SU-DHL-6 (cell line): ENCODE measurements at regions not wholly inside any gene's neighbourhood (a gene's known extent, or its start where the extent isn't known, plus 50 kb on each side); places are given as distances from the start of the nearest gene placed in this dataset.

Experiments
- H2AFZ ChIP-seq: fragments of 200-600 bp; sonication (generic); 2 replicates; pipeline ENCODE4 v1.6.1; 2014; ENCODE audit warnings: low read depth, mild to moderate bottlenecking, moderate library complexity, mixed read lengths, antibody characterized with exemption, low read length; ENCODE audit not compliant: severe bottlenecking
- H3F3A ChIP-seq: fragments of 200-600 bp; shearing (Covaris generic); 2 replicates; pipeline ENCODE4 v1.6.0; 2016; ENCODE audit warnings: antibody characterized with exemption, mild to moderate bottlenecking; ENCODE audit not compliant: insufficient read depth
- H3K27ac ChIP-seq: fragments of 200-600 bp; sonication (generic); 2 replicates; pipeline ENCODE4 v1.5.1; 2016; ENCODE audit warnings: low read depth, mild to moderate bottlenecking, low read length, moderate library complexity, mixed read lengths
- H3K27me3 ChIP-seq: fragments of 200-600 bp; sonication (generic), shearing (Covaris generic); 2 replicates; pipeline ENCODE4 v1.6.0; 2014; ENCODE audit warnings: mild to moderate bottlenecking, low read length
- H3K36me3 ChIP-seq: fragments of 200-600 bp; sonication (generic); 2 replicates; pipeline ENCODE4 v1.6.1; 2014; ENCODE audit warnings: mild to moderate bottlenecking, low read length, mixed read lengths
- H3K4me2 ChIP-seq: fragments of 300-600, 200-600 bp; shearing (Covaris generic), sonication (generic); 2 replicates; pipeline ENCODE4 v1.6.0; 2014; ENCODE audit warnings: low read length, low read depth, mild to moderate bottlenecking; ENCODE audit not compliant: poor library complexity, severe bottlenecking
- H3K4me3 ChIP-seq: fragments of 200-600 bp; sonication (generic); 2 replicates; pipeline ENCODE4 v1.5.1; 2014; ENCODE audit warnings: antibody characterized with exemption, low read length, mild to moderate bottlenecking, mixed read lengths; ENCODE audit not compliant: insufficient read depth, poor library complexity, severe bottlenecking
- H3K79me2 ChIP-seq: fragments of 200-600 bp; sonication (generic); 2 replicates; pipeline ENCODE4 v1.6.1; 2014; ENCODE audit warnings: mild to moderate bottlenecking, low read length, moderate library complexity; ENCODE audit not compliant: insufficient read depth
- H3K9ac ChIP-seq: fragments of 200-600 bp; sonication (generic); 2 replicates; pipeline ENCODE4 v1.7.0; 2014; ENCODE audit warnings: mild to moderate bottlenecking, low read length
- H3K9me2 ChIP-seq: fragments of 200-600 bp; sonication (generic); replicated peaks from 2 replicates; pipeline ENCODE4 v1.6.1; 2014; ENCODE audit warnings: low read length; ENCODE audit not compliant: insufficient read depth
- H3K9me3 ChIP-seq: fragments of 200-600 bp; sonication (generic); 2 replicates; pipeline ENCODE4 v1.6.1; 2014; ENCODE audit warnings: low read length, mixed read lengths; ENCODE audit not compliant: insufficient read depth
- H4K20me1 ChIP-seq: fragments of 200-600 bp; sonication (generic); 2 replicates; pipeline ENCODE4 v1.6.1; 2014; ENCODE audit warnings: low read depth, mild to moderate bottlenecking, antibody characterized with exemption, low read length, moderate library complexity, mixed read lengths
- CTCF ChIP-seq: fragments of 200-600 bp; sonication (generic); IDR thresholded peaks from one replicate; pipeline ENCODE4 v1.5.1; 2017; ENCODE audit warnings: antibody characterized with exemption, mild to moderate bottlenecking, low read length, moderate library complexity; ENCODE audit not compliant: insufficient read depth, poor library complexity, severe bottlenecking
- EZH2phosphoT487 ChIP-seq: fragments of 200-600 bp; sonication (generic), shearing (Covaris generic); conservative IDR thresholded peaks from 2 replicates; pipeline ENCODE4 v1.6.1; 2018; ENCODE audit warnings: mild to moderate bottlenecking, antibody characterized with exemption, low read length, moderate library complexity, mixed read lengths

DNA sequence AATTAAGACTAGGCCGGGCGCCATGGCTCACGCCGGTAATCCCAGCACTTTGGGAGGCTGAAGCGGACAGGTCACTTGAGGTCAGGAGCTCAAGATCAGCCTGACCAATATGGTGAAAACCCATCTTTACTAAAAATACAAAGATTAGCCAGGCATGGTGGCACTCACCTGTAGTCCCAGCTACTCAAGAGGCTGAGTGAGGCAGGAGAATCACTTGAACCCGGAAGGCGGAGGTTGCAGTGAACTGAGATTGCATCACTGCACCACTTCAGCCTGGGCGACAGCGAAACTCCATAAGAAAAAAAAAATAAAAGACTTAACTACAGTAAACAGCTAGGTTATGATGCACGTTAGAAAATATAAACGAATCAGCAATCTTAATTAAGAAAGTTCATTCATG is 216.0 kb upstream of the TEX13C start:
- H2AFZ ChIP-seq: no peak overlapping the region

DNA sequence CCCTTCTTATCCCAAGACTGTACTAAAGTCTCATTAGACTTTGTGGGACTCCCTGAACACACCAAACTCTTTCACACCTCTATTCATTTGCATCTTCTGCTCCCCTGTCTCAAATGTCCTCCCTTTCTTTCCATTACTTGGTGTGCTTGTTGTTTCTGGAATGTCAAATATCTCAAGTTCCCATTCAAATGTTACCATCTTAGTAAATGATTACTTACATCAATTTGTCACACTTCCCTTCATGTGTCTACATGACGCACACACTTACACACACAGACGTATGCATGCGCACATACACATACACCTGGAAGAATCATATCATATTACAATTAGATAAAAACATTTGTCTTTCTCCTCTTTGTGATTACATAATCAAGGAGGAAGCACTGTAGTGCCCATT is 210.8 kb upstream of the TEX13C start:
- TF ChIP-seq CTCF: no peak
- no peak for TF ChIP-seq EZH2phosphoT487
- Histone ChIP-seq H3K4me3 (no peak overlapping the region), H3K9me3 (no peaks in the 10 kb centered on the region), H3K79me2 (no peaks in the 10 kb centered on the region), H3K9me2 (no peaks in the 10 kb centered on the region), H3K36me3 (no peaks in the 10 kb centered on the region), H3K9ac (no peak overlapping the region), H3F3A (no peaks in the 10 kb centered on the region), H2AFZ (no peak overlapping the region), H3K27ac (no peak overlapping the region), H3K27me3 (no peaks in the 10 kb centered on the region), H3K4me2 (no peak overlapping the region), H4K20me1 (no peaks in the 10 kb centered on the region)

More for the DNA sequence above, 216.0 kb upstream of the TEX13C start:
- H3K4me3 ChIP-seq: no peak overlapping the region
- no peaks in the 10 kb centered on the region for H4K20me1 ChIP-seq
- no peaks in the 10 kb centered on the region for H3K9me3 ChIP-seq
- no peak overlapping the region for H3K27ac ChIP-seq
- no peak overlapping the region for H3K4me2 ChIP-seq
- no peaks in the 10 kb centered on the region for H3K79me2 ChIP-seq
- H3K36me3 ChIP-seq: no peaks in the 10 kb centered on the region
- H3K9ac ChIP-seq: no peak overlapping the region
- no peaks in the 10 kb centered on the region for H3K9me2 ChIP-seq
- no peak for TF ChIP-seq EZH2phosphoT487
- no peak for TF ChIP-seq CTCF
- H3F3A ChIP-seq: no peaks in the 10 kb centered on the region
- no peaks in the 10 kb centered on the region for H3K27me3 ChIP-seq

DNA sequence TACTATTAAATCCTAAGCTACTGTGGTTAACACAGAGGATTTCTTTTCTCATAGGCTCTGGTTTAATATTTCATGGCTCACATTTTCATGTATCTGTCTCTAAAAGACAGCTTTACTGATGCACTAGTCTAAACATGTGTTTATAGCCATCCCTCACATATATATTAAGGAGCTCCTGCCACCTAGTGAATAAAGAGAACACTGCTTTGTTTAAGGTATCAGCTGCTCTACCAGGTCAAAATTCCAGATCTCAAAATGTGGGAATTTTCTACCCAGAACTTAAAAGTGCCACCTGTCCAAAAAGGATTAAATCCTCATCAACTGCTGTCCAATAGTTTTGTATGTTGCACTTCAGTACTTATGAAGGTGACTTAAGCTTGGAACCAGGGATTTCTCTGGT is 188.5 kb upstream of the TEX13C start:
- Histone ChIP-seq H3K79me2 (no peaks in the 10 kb centered on the region), H3K27me3 (no peaks in the 10 kb centered on the region), H3K27ac (no peak overlapping the region), H3K36me3 (no peaks in the 10 kb centered on the region), H3K4me3 (no peak overlapping the region), H3F3A (no peaks in the 10 kb centered on the region), H3K4me2 (no peak overlapping the region), H3K9me2 (no peaks in the 10 kb centered on the region), H3K9me3 (no peaks in the 10 kb centered on the region), H3K9ac (no peak overlapping the region), H2AFZ (no peak overlapping the region), H4K20me1 (no peaks in the 10 kb centered on the region)
- TF ChIP-seq CTCF (no peak), EZH2phosphoT487 (no peak)
